Progenitor cell of endocrine pancreas (in vitro differentiated cells): ENCODE measurements at regions not wholly inside any gene's neighbourhood (a gene's known extent, or its start where the extent isn't known, plus 50 kb on each side); places are given as distances from the start of the nearest gene placed in this dataset.

Experiments used
- DNase-seq: peaks from one replicate; pipeline ENCODE4 v3.0.0; 2021; ENCODE audit warnings: low spot score; ENCODE audit not compliant: unreplicated experiment
- H3K27ac Mint-ChIP-seq: 2 replicates; pipeline ENCODE4 v1.8.0; 2021; ENCODE audit warnings: mild to moderate bottlenecking, moderate library complexity, mixed read lengths
- H3K27me3 Mint-ChIP-seq: 2 replicates; pipeline ENCODE4 v1.8.0; 2021; ENCODE audit warnings: mixed read lengths
- H3K36me3 Mint-ChIP-seq: 2 replicates; pipeline ENCODE4 v1.8.0; 2022; ENCODE audit warnings: mixed read lengths; ENCODE audit not compliant: insufficient read depth
- H3K4me1 Mint-ChIP-seq: 2 replicates; pipeline ENCODE4 v1.8.0; 2021; ENCODE audit warnings: low read depth, mixed read lengths
- H3K4me3 Mint-ChIP-seq: 2 replicates; pipeline ENCODE4 v1.8.0; 2021; ENCODE audit warnings: low read depth, mild to moderate bottlenecking, moderate library complexity, mixed read lengths
- H3K9me3 Mint-ChIP-seq: 2 replicates; pipeline ENCODE4 v1.8.0; 2021; ENCODE audit warnings: low read depth, mixed read lengths
- CTCF ChIP-seq: fragments of 200-600 bp; sonication (generic); IDR thresholded peaks from one replicate; pipeline ENCODE4 v1.5.0; 2021; ENCODE audit warnings: antibody characterized with exemption, mild to moderate bottlenecking; ENCODE audit not compliant: unreplicated experiment

GRCh38 chr5:173670791-173671120 is 54.3 kb upstream of the BOD1 start:
- DNase-seq, result no peak
- Mint-ChIP-seq H3K27ac (peak overlapping the region; percentile 15), H3K36me3 (peaks cover 3% of the 10 kb centered on the region), H3K4me3 (no peak overlapping the region), H3K4me1 (peaks cover 43% of the 10 kb centered on the region), H3K27me3 (no peaks in the 10 kb centered on the region), H3K9me3 (peaks cover 6% of the 10 kb centered on the region)
- TF ChIP-seq CTCF, result no peak

GRCh38 chr5:173671121-173671949 is 54.9 kb upstream of the BOD1 start:
- H3K27ac Mint-ChIP-seq, result peak overlapping the region; percentile 35
- H3K27me3 Mint-ChIP-seq, result no peaks in the 10 kb centered on the region
- DNase-seq, result no peak
- H3K9me3 Mint-ChIP-seq, result peaks cover 5% of the 10 kb centered on the region
- no peak overlapping the region for H3K4me3 Mint-ChIP-seq
- H3K36me3 Mint-ChIP-seq, result peaks cover 3% of the 10 kb centered on the region
- TF ChIP-seq CTCF, result no peak
- peaks cover 44% of the 10 kb centered on the region for H3K4me1 Mint-ChIP-seq

GRCh38 chr5:173672166-173672565 is 55.7 kb upstream of the BOD1 start:
- Mint-ChIP-seq H3K27me3 (no peaks in the 10 kb centered on the region), H3K9me3 (peaks cover 7% of the 10 kb centered on the region), H3K4me3 (peak overlapping the region; percentile 15), H3K27ac (no peak overlapping the region), H3K36me3 (peaks cover 3% of the 10 kb centered on the region), H3K4me1 (peaks cover 44% of the 10 kb centered on the region)
- no peak for DNase-seq
- TF ChIP-seq CTCF, result no peak

GRCh38 chr5:173672891-173673290 is 56.4 kb upstream of the BOD1 start:
- no peaks in the 10 kb centered on the region for H3K27me3 Mint-ChIP-seq
- H3K4me3 Mint-ChIP-seq, result peak overlapping the region; percentile 28
- peak overlapping the region; percentile 98 for H3K27ac Mint-ChIP-seq
- no peak for DNase-seq
- no peak for TF ChIP-seq CTCF
- H3K36me3 Mint-ChIP-seq, result peaks cover 1% of the 10 kb centered on the region
- H3K4me1 Mint-ChIP-seq, result peaks cover 44% of the 10 kb centered on the region
- H3K9me3 Mint-ChIP-seq, result peaks cover 7% of the 10 kb centered on the region

GRCh38 chr5:173673295-173674101 is 57.0 kb upstream of the BOD1 start:
- Mint-ChIP-seq H3K9me3 (peaks cover 3% of the 10 kb centered on the region), H3K27me3 (no peaks in the 10 kb centered on the region), H3K4me1 (peaks cover 46% of the 10 kb centered on the region), H3K36me3 (peaks cover 1% of the 10 kb centered on the region), H3K27ac (peak overlapping the region; percentile 98), H3K4me3 (peak overlapping the region; percentile 60)
- no peak for TF ChIP-seq CTCF
- no peak for DNase-seq
